A549 (cell line): ENCODE measurements at regions not wholly inside any gene's neighbourhood (a gene's known extent, or its start where the extent isn't known, plus 50 kb on each side); places are given as distances from the start of the nearest gene placed in this dataset.

Experiments used
- CEBPB ChIP-seq, 2 experiments: fragments of >200 bp in 1 of 2; sonication (Bioruptor Twin) in 1 of 2; formaldehyde crosslinking in 1 of 2; IDR thresholded peaks; 2 replicates each; pipeline ENCODE4 v1.6.1; 2012 to 2016
- NPAS2 ChIP-seq: fragments of 250-450 bp; sonication (Bioruptor Pico); IDR thresholded peaks from 2 replicates; pipeline ENCODE4 v1.8.0; 2022; ENCODE audit warnings: mild to moderate bottlenecking, moderate library complexity, borderline replicate concordance
- POLR2A ChIP-seq: IDR thresholded peaks from 2 replicates; pipeline ENCODE4 v1.6.1; 2012; ENCODE audit warnings: mild to moderate bottlenecking, low read length
- TF ChIP-seq, protein P1 (sequence below): fragments of >200 bp; sonication (Bioruptor Twin); formaldehyde crosslinking; IDR thresholded peaks from 3 replicates; pipeline ENCODE4 v1.5.1; 2016

DNA sequence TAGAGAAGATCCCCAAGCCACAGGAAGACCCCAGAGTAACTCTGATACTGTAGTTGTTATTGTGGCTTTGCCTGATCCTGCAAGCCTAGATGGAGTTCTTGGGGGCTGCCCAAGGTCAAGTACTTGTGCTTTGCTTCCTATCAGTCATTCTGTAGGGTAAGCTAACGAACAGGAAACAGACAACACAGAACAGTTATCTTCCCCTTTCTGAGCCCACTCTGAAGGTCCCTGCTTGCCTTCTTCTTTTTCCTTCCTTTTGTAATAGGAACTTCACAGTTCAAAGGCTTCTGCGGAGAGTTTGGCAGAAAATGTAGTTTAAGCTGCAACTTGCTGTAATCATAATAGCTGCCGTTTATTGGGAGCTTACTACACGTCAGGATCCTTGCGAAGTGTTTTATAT lies 494.1 kb upstream of the ERCC4 start:
- no peak for TF ChIP-seq NPAS2 (CRISPR knock-in tag)
- TF ChIP-seq, protein P1, sequence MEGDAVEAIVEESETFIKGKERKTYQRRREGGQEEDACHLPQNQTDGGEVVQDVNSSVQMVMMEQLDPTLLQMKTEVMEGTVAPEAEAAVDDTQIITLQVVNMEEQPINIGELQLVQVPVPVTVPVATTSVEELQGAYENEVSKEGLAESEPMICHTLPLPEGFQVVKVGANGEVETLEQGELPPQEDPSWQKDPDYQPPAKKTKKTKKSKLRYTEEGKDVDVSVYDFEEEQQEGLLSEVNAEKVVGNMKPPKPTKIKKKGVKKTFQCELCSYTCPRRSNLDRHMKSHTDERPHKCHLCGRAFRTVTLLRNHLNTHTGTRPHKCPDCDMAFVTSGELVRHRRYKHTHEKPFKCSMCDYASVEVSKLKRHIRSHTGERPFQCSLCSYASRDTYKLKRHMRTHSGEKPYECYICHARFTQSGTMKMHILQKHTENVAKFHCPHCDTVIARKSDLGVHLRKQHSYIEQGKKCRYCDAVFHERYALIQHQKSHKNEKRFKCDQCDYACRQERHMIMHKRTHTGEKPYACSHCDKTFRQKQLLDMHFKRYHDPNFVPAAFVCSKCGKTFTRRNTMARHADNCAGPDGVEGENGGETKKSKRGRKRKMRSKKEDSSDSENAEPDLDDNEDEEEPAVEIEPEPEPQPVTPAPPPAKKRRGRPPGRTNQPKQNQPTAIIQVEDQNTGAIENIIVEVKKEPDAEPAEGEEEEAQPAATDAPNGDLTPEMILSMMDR, result no peak
- TF ChIP-seq POLR2A, result no peak
- no peak for TF ChIP-seq CEBPB (IDR thresholded peaks at IDR 0.05)
